Heart left ventricle (tissue), 16 donors: ENCODE measurements at regions not wholly inside any gene's neighbourhood (a gene's known extent, or its start where the extent isn't known, plus 50 kb on each side); places are given as distances from the start of the nearest gene placed in this dataset.

Experiments used
- ATAC-seq, 4 donors: fragments of 200-7000 bp; cut with Tn5 transposase; one replicate each; pipeline ENCODE4 v1.9.1; 2020 to 2022; ENCODE audit warnings: moderate library complexity in 4 of 4, mild to moderate bottlenecking in 3 of 4, moderate number of reproducible peaks in 1 of 4
- DNase-seq, 5 donors: peaks; one replicate each; pipeline ENCODE4 v3.0.0-alpha.2; 2020
- H3K27ac ChIP-seq, 12 donors: fragments of 200-600 bp; sonication (generic) in 4 of 12; one replicate each; pipeline versions ENCODE4 v1.5.0 to v1.8.0; 2016 to 2022; ENCODE audit warnings: mild to moderate bottlenecking in 2 of 12
- H3K27me3 ChIP-seq, 9 donors: fragments of 200-600 bp; sonication (generic) in 2 of 9; one replicate each; pipeline versions ENCODE4 v1.5.1 to v1.8.0; 2016 to 2022; ENCODE audit warnings: mild to moderate bottlenecking in 3 of 9
- H3K36me3 ChIP-seq, 9 donors: fragments of 200-600 bp; sonication (generic) in 2 of 9; one replicate each; pipeline versions ENCODE4 v1.5.0 to v1.8.0; 2018 to 2022; ENCODE audit warnings: mild to moderate bottlenecking in 2 of 9
- H3K4me1 ChIP-seq, 12 donors: fragments of 200-600 bp; sonication (generic) in 4 of 12; one replicate each; pipeline versions ENCODE4 v1.5.0 to v1.8.0; 2016 to 2022; ENCODE audit warnings: mild to moderate bottlenecking in 3 of 12
- H3K4me3 ChIP-seq, 12 donors: fragments of 200-600 bp; sonication (generic) in 4 of 12; one replicate each; pipeline versions ENCODE4 v1.5.0 to v1.8.0; 2017 to 2022; ENCODE audit warnings: mild to moderate bottlenecking in 9 of 12, moderate library complexity in 4 of 12
- H3K9me3 ChIP-seq, 12 donors: fragments of 200-600 bp; sonication (generic) in 4 of 12; one replicate each; pipeline versions ENCODE4 v1.5.0 to v1.8.0; 2016 to 2022; ENCODE audit warnings: mild to moderate bottlenecking in 1 of 12
- CTCF ChIP-seq, 12 donors: fragments of 200-600 bp; sonication (generic) in 4 of 12; IDR thresholded peaks; one replicate each; pipeline versions ENCODE4 v1.5.0 to v1.8.0; 2018 to 2022; ENCODE audit warnings: antibody characterized with exemption in 12 of 12, mild to moderate bottlenecking in 5 of 12
- POLR2A ChIP-seq, 2 donors: fragments of 450-650 bp; IDR thresholded peaks; one replicate each; pipeline ENCODE4 v1.6.1; 2017; ENCODE audit warnings: antibody characterized with exemption in 2 of 2, mild to moderate bottlenecking in 2 of 2, moderate library complexity in 2 of 2
- WGBS, 4 donors: extraction: QIAGEN DNeasy Blood & Tissue Kit in 2 of 4; methylation state at CpG; one replicate each; pipeline versions ENCODE4 v1.1.5 to v1.1.7; 2013 to 2018; 5-methylcytosine and 5-hydroxymethylcytosine counted together
- intact Hi-C, 10 donors: fragments of 100-400 bp; cut with DNase I; formaldehyde crosslinking; loops; one replicate each; pipeline versions ENCODE4 v1.11.1 to v1.14.2; 2022
- donor health status: ischemic (EF 13 %, LVEDD 7.1; RV severe dilation, severe dysfunction).
- donor health status: healthy with polysubstance abuse.
- donor health status: DM: no; HTN: yes; CAD: no.
- donor health status: DM: no; HTN: no; CAD: no.
- donor health status: ischemic (EF 25% LVEDD 6.9; RV normal size, moderate dysfunction).
- donor health status: ischemic (EF 25% LVEDD 5.7; RV mildly dilated, moderate dysfunction).
- donor health status: healthy.
- donor health status: DM: yes; HTN: yes; CAD: no.
- donor health status: ischemic (EF 35%, LVEDD 5.7; RV mildly dilated, moderate dysfunction).
- donor health status: nonischemic (EF 11% LVEDD 7.7; RV severe dilation, severe dysfunction).
- donor health status: DM: yes; HTN: yes; CAD: no.
- donor health status: PGD.
- donor health status: ischemic (EF 29% LVEDD 5.4; RV normal size, mild dysfunction).
- donor health status: nonischemic (EF 23%, LVEDD 6.1; RV moderate dilation, normal function).

GRCh38 chr6:54053881-54054391, 57.3 kb upstream of the MLIP start:
- peak overlapping the region; percentile 60 to 86 (median 71) for H3K27ac ChIP-seq
- WGBS, 4 donors: 9 to 13% (median 11%) methylated on average over 4 of the region's 4 CpGs
- H3K9me3 ChIP-seq: no peaks in the 10 kb centered on the region
- ATAC-seq: peak; percentile 88 to 95 (median 94)
- intact Hi-C loops: loop anchor here in 1 of 10 donors (5.0 kb wide), 1 partner anchor 37 kb away; no protein-coding TSS in a partner anchor
- peak overlapping the region in 8 of 12 donors; percentile 2 to 34 (median 22) for H3K4me3 ChIP-seq
- H3K36me3 ChIP-seq: no peaks in the 10 kb centered on the region
- H3K27me3 ChIP-seq: no peaks in the 10 kb centered on the region
- peaks cover 0 to 46% (median 10%) of the 10 kb centered on the region in 12 donors for H3K4me1 ChIP-seq
- TF ChIP-seq CTCF (IDR thresholded peaks at IDR 0.05) (no peak), POLR2A (IDR thresholded peaks at IDR 0.05) (no peak)
- DNase-seq: peak in 3 of 5 donors; percentile 39 to 55 (median 40)

GRCh38 chr6:54056105-54056504, 55.1 kb upstream of the MLIP start:
- intact Hi-C loops: loop anchor here in 1 of 10 donors (5.0 kb wide), 1 partner anchor 39 kb away; no protein-coding TSS in a partner anchor
- no peaks in the 10 kb centered on the region for H3K9me3 ChIP-seq
- H3K4me1 ChIP-seq: peaks cover 0 to 68% (median 23%) of the 10 kb centered on the region in 12 donors
- DNase-seq: no peak
- ATAC-seq: no peak
- TF ChIP-seq POLR2A (IDR thresholded peaks at IDR 0.05): no peak
- TF ChIP-seq CTCF (IDR thresholded peaks at IDR 0.05): no peak
- no peaks in the 10 kb centered on the region for H3K36me3 ChIP-seq
- H3K27me3 ChIP-seq: no peaks in the 10 kb centered on the region
- H3K4me3 ChIP-seq: no peak overlapping the region
- H3K27ac ChIP-seq: peak overlapping the region; percentile 0 to 78 (median 62)
- 63 to 75% (median 68%) methylated on average over 3 of the region's 3 CpGs for WGBS, 4 donors

- intact Hi-C loops: loop anchor here in 1 of 10 donors (5.0 kb wide), 1 partner anchor 40 kb away; no protein-coding TSS in a partner anchor
- Histone ChIP-seq H3K9me3 (no peaks in the 10 kb centered on the region), H3K27me3 (no peaks in the 10 kb centered on the region), H3K36me3 (no peaks in the 10 kb centered on the region), H3K4me3 (peak overlapping the region in 1 of 12 donors; percentile 10), H3K4me1 (peaks cover 0 to 69% (median 29%) of the 10 kb centered on the region in 12 donors), H3K27ac (peak overlapping the region; percentile 0 to 78 (median 64))
- no peak for TF ChIP-seq CTCF (IDR thresholded peaks at IDR 0.05)
- no peak for TF ChIP-seq POLR2A (IDR thresholded peaks at IDR 0.05)
- WGBS, 4 donors: 30 to 49% (median 43%) methylated on average over 1 of the region's 1 CpG
- DNase-seq (no peak), ATAC-seq (no peak)
Observed at GRCh38 chr6:54057058-54057457, 54.2 kb upstream of the MLIP start.

GRCh38 chr6:54058236-54058635, 53.0 kb upstream of the MLIP start:
- TF ChIP-seq POLR2A (IDR thresholded peaks at IDR 0.05): no peak
- TF ChIP-seq CTCF (IDR thresholded peaks at IDR 0.05): no peak
- ATAC-seq: peak; percentile 72 to 85 (median 80)
- intact Hi-C loops: loop anchor here in 1 of 10 donors (5.0 kb wide), 1 partner anchor 41 kb away; no protein-coding TSS in a partner anchor
- Histone ChIP-seq H3K4me3 (peak overlapping the region in 1 of 12 donors; percentile 1), H3K27me3 (no peaks in the 10 kb centered on the region), H3K4me1 (peaks cover 0 to 73% (median 32%) of the 10 kb centered on the region in 12 donors), H3K27ac (peak overlapping the region; percentile 12 to 78 (median 64)), H3K36me3 (no peaks in the 10 kb centered on the region), H3K9me3 (no peaks in the 10 kb centered on the region)
- peak in 4 of 5 donors; percentile 17 to 39 (median 34) for DNase-seq
